GM18517 (cell line): ENCODE measurements at regions not wholly inside any gene's neighbourhood (a gene's known extent, or its start where the extent isn't known, plus 50 kb on each side); places are given as distances from the start of the nearest gene placed in this dataset.
"Not testable (repeated sequence)": the region's sequence is repeated elsewhere in the genome, so short reads cannot be mapped to it uniquely, and the experiment has no call there.

Experiments
- ATAC-seq: cut with Tn5 transposase; IDR thresholded peaks from one replicate; pipeline ENCODE4 v1.9.1; 2021; ENCODE audit warnings: mild to moderate bottlenecking, moderate library complexity; ENCODE audit not compliant: unreplicated experiment

- no peak for ATAC-seq
Measured at GRCh38 chr9:30771760-30772159, 1612.7 kb upstream of the ACO1 start.

- no peak for ATAC-seq
Measured at GRCh38 chr9:30773427-30773826, 1611.0 kb upstream of the ACO1 start.

- no peak for ATAC-seq
Measured at GRCh38 chr9:30774326-30774725, 1610.1 kb upstream of the ACO1 start.

GRCh38 chr9:30775236-30775635 is 1609.2 kb upstream of the ACO1 start:
- no peak for ATAC-seq

- no peak for ATAC-seq
Measured at GRCh38 chr9:30796764-30797163, 1587.7 kb upstream of the ACO1 start.

GRCh38 chr9:30799527-30800101 is 1584.8 kb upstream of the ACO1 start:
- ATAC-seq, result no peak

GRCh38 chr9:30800421-30800820 is 1584.0 kb upstream of the ACO1 start:
- no peak for ATAC-seq

GRCh38 chr9:30812821-30813220 is 1571.6 kb upstream of the ACO1 start:
- no peak for ATAC-seq

- ATAC-seq, result no peak
Measured at GRCh38 chr9:30815585-30815984, 1568.9 kb upstream of the ACO1 start.

- no peak for ATAC-seq
Measured at GRCh38 chr9:30845136-30845535, 1539.3 kb upstream of the ACO1 start.

GRCh38 chr9:30846651-30847050 is 1537.8 kb upstream of the ACO1 start:
- no peak for ATAC-seq

GRCh38 chr9:30851600-30851999 is 1532.8 kb upstream of the ACO1 start:
- no peak for ATAC-seq

GRCh38 chr9:30900706-30901105 is 1483.7 kb upstream of the ACO1 start:
- no peak for ATAC-seq

GRCh38 chr9:30913331-30913730 is 1471.1 kb upstream of the ACO1 start:
- ATAC-seq, result no peak

GRCh38 chr9:30915451-30915850 is 1469.0 kb upstream of the ACO1 start:
- ATAC-seq, result no peak

- ATAC-seq, result no peak
Measured at GRCh38 chr9:30925126-30925525, 1459.3 kb upstream of the ACO1 start.

GRCh38 chr9:30925635-30926034 is 1458.8 kb upstream of the ACO1 start:
- ATAC-seq, result no peak

- no peak for ATAC-seq
Measured at GRCh38 chr9:30928045-30928444, 1456.4 kb upstream of the ACO1 start.

GRCh38 chr9:30932226-30932625 is 1452.2 kb upstream of the ACO1 start:
- no peak for ATAC-seq

GRCh38 chr9:30935730-30936129 is 1448.7 kb upstream of the ACO1 start:
- no peak for ATAC-seq

GRCh38 chr9:30937106-30937505 is 1447.3 kb upstream of the ACO1 start:
- ATAC-seq, result no peak

- ATAC-seq, result not testable (repeated sequence)
Measured at GRCh38 chr9:30942852-30943251, 1441.6 kb upstream of the ACO1 start.

GRCh38 chr9:30943446-30944224 is 1440.8 kb upstream of the ACO1 start:
- ATAC-seq, result no peak
